ENCODE measurements at regions not wholly inside any gene's neighbourhood (a gene's known extent, or its start where the extent isn't known, plus 50 kb on each side); places are given as distances from the start of the nearest gene placed in this dataset.
A peak's percentile ranks its signal among the peaks of the same experiment; 100 is the strongest.

GRCh38 chr2:173607606-173608311, 253.1 kb downstream of the CDCA7 start:
- TF ChIP-seq CTCF (IDR thresholded peaks at IDR 0.05) (no peak), POLR2A (IDR thresholded peaks at IDR 0.05) (no peak), POLR2AphosphoS5 (IDR thresholded peaks at IDR 0.05) (no peak)
- Histone ChIP-seq H3K36me3 (no peaks in the 10 kb centered on the region), H3K27ac (no peak overlapping the region), H3K9me3 (no peaks in the 10 kb centered on the region), H3K4me3 (no peak overlapping the region), H3K27me3 (replicated peaks; ENCODE audit: insufficient read depth) (no peaks in the 10 kb centered on the region), H3K4me1 (replicated peaks) (no peaks in the 10 kb centered on the region)
- 65% methylated on average over 7 of the region's 7 CpGs for WGBS
- intact Hi-C loops (cut with DNase I), result no loop called here
- DNase-seq (ENCODE audit: low spot score), result no peak

- intact Hi-C loops (cut with DNase I), result no loop called here
- no peaks in the 10 kb centered on the region for H3K4me1 ChIP-seq (replicated peaks)
- 86% methylated on average over 5 of the region's 5 CpGs for WGBS
- H3K4me3 ChIP-seq, result no peak overlapping the region
- no peak overlapping the region for H3K27ac ChIP-seq
- H3K9me3 ChIP-seq, result no peaks in the 10 kb centered on the region
- H3K27me3 ChIP-seq (replicated peaks; ENCODE audit: insufficient read depth), result no peaks in the 10 kb centered on the region
- H3K36me3 ChIP-seq, result no peaks in the 10 kb centered on the region
- no peak for DNase-seq (ENCODE audit: low spot score)
- TF ChIP-seq CTCF (IDR thresholded peaks at IDR 0.05), result no peak
- TF ChIP-seq POLR2AphosphoS5 (IDR thresholded peaks at IDR 0.05), result no peak
- no peak for TF ChIP-seq POLR2A (IDR thresholded peaks at IDR 0.05)
Measured at GRCh38 chr2:173611121-173611520, 256.4 kb downstream of the CDCA7 start.

- Histone ChIP-seq H3K4me3 (no peak overlapping the region), H3K36me3 (no peaks in the 10 kb centered on the region), H3K27ac (no peak overlapping the region), H3K27me3 (replicated peaks; ENCODE audit: insufficient read depth) (no peaks in the 10 kb centered on the region), H3K9me3 (no peaks in the 10 kb centered on the region), H3K4me1 (replicated peaks) (no peaks in the 10 kb centered on the region)
- TF ChIP-seq CTCF (IDR thresholded peaks at IDR 0.05), result no peak
- no peak for TF ChIP-seq POLR2A (IDR thresholded peaks at IDR 0.05)
- no peak for TF ChIP-seq POLR2AphosphoS5 (IDR thresholded peaks at IDR 0.05)
- DNase-seq (ENCODE audit: low spot score), result no peak
- WGBS, result 82% methylated on average over 3 of the region's 3 CpGs
- intact Hi-C loops (cut with DNase I), result no loop called here
Measured at GRCh38 chr2:173612354-173612753, 257.7 kb downstream of the CDCA7 start.

- intact Hi-C loops (cut with DNase I), result no loop called here
- Histone ChIP-seq H3K36me3 (no peaks in the 10 kb centered on the region), H3K9me3 (no peaks in the 10 kb centered on the region), H3K27me3 (replicated peaks; ENCODE audit: insufficient read depth) (no peaks in the 10 kb centered on the region), H3K4me3 (no peak overlapping the region), H3K27ac (no peak overlapping the region), H3K4me1 (replicated peaks) (no peaks in the 10 kb centered on the region)
- TF ChIP-seq POLR2AphosphoS5 (IDR thresholded peaks at IDR 0.05) (no peak), POLR2A (IDR thresholded peaks at IDR 0.05) (no peak), CTCF (IDR thresholded peaks at IDR 0.05) (no peak)
- WGBS, result 62% methylated on average over 5 of the region's 5 CpGs
- no peak for DNase-seq (ENCODE audit: low spot score)
Measured at GRCh38 chr2:173613386-173613785, 258.7 kb downstream of the CDCA7 start.

- Histone ChIP-seq H3K4me3 (no peak overlapping the region), H3K9me3 (no peaks in the 10 kb centered on the region), H3K27me3 (replicated peaks; ENCODE audit: insufficient read depth) (no peaks in the 10 kb centered on the region), H3K4me1 (replicated peaks) (no peaks in the 10 kb centered on the region), H3K36me3 (no peaks in the 10 kb centered on the region), H3K27ac (no peak overlapping the region)
- TF ChIP-seq CTCF (IDR thresholded peaks at IDR 0.05), result no peak
- peak; percentile 17 for TF ChIP-seq POLR2AphosphoS5 (IDR thresholded peaks at IDR 0.05)
- no peak for TF ChIP-seq POLR2A (IDR thresholded peaks at IDR 0.05)
- no peak for DNase-seq (ENCODE audit: low spot score)
- 36% methylated on average over 5 of the region's 5 CpGs for WGBS
- intact Hi-C loops (cut with DNase I), result no loop called here
Measured at GRCh38 chr2:173614265-173614930, 259.7 kb downstream of the CDCA7 start.

All from prostate gland (tissue), 2 donors.